ENCODE measurements at regions not wholly inside any gene's neighbourhood (a gene's known extent, or its start where the extent isn't known, plus 50 kb on each side); places are given as distances from the start of the nearest gene placed in this dataset.
"Not testable (repeated sequence)": the region's sequence is repeated elsewhere in the genome, so short reads cannot be mapped to it uniquely, and the experiment has no call there.

DNA sequence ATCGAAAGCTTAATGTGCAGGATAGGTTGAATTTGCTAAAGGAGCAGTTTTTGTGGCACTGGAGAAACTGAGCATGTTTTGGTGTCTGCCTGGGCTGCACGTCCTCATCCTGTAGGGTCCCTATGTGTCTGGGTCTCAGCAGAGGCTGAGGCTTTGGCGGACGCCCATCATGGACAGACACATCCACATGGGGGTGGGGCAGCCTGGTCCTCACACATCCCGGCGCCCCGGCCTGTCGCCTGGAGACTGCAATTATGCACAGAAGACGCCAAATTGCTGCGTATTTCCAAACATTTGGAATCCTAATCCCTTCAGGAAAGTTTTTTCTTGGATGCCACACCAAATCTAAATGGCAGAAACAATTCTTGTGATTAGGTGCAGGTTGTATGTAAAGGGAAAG, 128.2 kb upstream of the TWIST2 start:
- no peak overlapping the region for H3K9ac ChIP-seq (ENCODE audit: low read depth, low read length)
- H3K4me2 ChIP-seq (ENCODE audit: low read length): no peak overlapping the region
- H3K36me3 ChIP-seq (ENCODE audit: insufficient read depth, low read length): no peaks in the 10 kb centered on the region

DNA sequence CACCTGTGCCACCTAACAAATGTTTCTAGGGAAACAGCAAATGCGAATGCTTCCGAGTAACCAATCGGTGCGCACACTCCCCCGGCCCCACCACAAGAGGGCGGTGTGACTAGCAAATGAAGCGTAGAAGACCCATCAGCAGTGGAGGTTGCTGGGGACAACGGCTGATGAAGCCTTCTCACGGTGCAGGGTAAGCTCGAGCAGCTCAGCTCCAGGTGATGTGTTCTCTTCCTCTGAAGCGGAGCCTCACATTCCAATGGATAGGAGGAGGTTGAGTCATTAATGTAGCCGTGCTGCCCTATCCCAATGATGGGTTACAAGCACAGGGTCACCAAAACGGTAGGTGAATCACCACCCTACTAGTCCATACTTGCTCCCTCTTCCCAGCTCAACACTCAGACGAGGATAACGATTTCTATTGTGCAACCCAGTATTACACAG, 127.6 kb upstream of the TWIST2 start:
- no peaks in the 10 kb centered on the region for H3K9me3 ChIP-seq (replicated peaks; ENCODE audit: low read length)
- peaks cover 23% of the 10 kb centered on the region for H3K27me3 ChIP-seq (ENCODE audit: control insufficient read depth, insufficient read depth, low read length)
- no peak overlapping the region for H3K4me3 ChIP-seq (ENCODE audit: low read length)
- no peaks in the 10 kb centered on the region for H3K36me3 ChIP-seq (ENCODE audit: insufficient read depth, low read length)
- no peak overlapping the region for H3K9ac ChIP-seq (ENCODE audit: low read depth, low read length)
- H3K4me1 ChIP-seq (ENCODE audit: control insufficient read depth, insufficient read depth, low read length): no peaks in the 10 kb centered on the region
- no peak overlapping the region for H3K4me2 ChIP-seq (ENCODE audit: low read length)

More for the DNA sequence above, 128.2 kb upstream of the TWIST2 start:
- no peak overlapping the region for H3K4me3 ChIP-seq (ENCODE audit: low read length)
- no peaks in the 10 kb centered on the region for H3K4me1 ChIP-seq (ENCODE audit: control insufficient read depth, insufficient read depth, low read length)
- H3K9me3 ChIP-seq (replicated peaks; ENCODE audit: low read length): no peaks in the 10 kb centered on the region
- H3K27me3 ChIP-seq (ENCODE audit: control insufficient read depth, insufficient read depth, low read length): peaks cover 17% of the 10 kb centered on the region

DNA sequence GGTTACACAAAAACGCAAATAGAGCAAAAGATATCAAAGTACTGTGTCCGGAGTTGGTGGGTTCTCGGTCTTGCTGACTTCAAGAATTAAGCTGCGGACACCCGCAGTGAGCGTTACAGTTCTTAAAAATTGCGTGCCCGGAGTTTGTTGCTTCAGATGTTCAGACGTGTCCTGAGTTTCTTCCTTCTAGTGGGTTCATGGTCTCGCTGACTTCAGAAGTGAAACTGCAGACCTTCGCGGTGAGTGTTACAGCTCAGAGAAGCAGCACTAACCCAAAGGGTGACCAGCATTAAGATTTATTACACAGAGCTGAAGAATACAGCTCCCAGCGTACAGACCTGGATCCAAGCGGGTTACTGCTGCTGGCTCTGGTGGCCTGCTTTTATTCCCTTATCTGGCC, 125.7 kb upstream of the TWIST2 start:
- Histone ChIP-seq H3K4me3 (ENCODE audit: low read length) (no peak overlapping the region), H3K4me1 (ENCODE audit: control insufficient read depth, insufficient read depth, low read length) (no peaks in the 10 kb centered on the region), H3K9me3 (replicated peaks; ENCODE audit: low read length) (no peaks in the 10 kb centered on the region), H3K4me2 (ENCODE audit: low read length) (no peak overlapping the region), H3K9ac (ENCODE audit: low read depth, low read length) (no peak overlapping the region), H3K36me3 (ENCODE audit: insufficient read depth, low read length) (no peaks in the 10 kb centered on the region), H3K27me3 (ENCODE audit: control insufficient read depth, insufficient read depth, low read length) (peaks cover 16% of the 10 kb centered on the region)

DNA sequence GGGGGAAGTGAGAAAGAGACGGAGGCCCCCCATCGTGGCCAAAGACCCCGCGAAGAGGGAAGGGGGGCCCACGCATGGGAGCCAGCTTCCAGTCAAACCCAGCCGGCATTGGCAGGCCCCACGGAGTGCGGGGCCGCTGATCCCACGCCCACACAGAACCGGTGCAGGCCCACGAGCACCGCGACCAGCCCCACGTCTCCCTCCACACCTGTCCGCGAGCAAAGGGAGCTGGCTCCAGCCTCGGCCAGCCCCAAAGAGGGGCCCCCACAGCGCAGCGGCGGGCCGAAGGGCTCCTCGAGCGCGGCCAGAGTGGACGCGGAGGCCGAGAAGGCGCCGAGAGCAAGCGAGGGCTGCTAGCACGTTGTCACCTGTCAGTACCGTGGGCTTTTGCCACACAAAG, 125.0 kb upstream of the TWIST2 start:
- H3K4me3 ChIP-seq (ENCODE audit: low read length): no peak overlapping the region
- H3K9me3 ChIP-seq (replicated peaks; ENCODE audit: low read length): no peaks in the 10 kb centered on the region
- peaks cover 3% of the 10 kb centered on the region for H3K4me1 ChIP-seq (ENCODE audit: control insufficient read depth, insufficient read depth, low read length)
- no peaks in the 10 kb centered on the region for H3K36me3 ChIP-seq (ENCODE audit: insufficient read depth, low read length)
- H3K9ac ChIP-seq (ENCODE audit: low read depth, low read length): no peak overlapping the region
- peaks cover 18% of the 10 kb centered on the region for H3K27me3 ChIP-seq (ENCODE audit: control insufficient read depth, insufficient read depth, low read length)
- H3K4me2 ChIP-seq (ENCODE audit: low read length): no peak overlapping the region

DNA sequence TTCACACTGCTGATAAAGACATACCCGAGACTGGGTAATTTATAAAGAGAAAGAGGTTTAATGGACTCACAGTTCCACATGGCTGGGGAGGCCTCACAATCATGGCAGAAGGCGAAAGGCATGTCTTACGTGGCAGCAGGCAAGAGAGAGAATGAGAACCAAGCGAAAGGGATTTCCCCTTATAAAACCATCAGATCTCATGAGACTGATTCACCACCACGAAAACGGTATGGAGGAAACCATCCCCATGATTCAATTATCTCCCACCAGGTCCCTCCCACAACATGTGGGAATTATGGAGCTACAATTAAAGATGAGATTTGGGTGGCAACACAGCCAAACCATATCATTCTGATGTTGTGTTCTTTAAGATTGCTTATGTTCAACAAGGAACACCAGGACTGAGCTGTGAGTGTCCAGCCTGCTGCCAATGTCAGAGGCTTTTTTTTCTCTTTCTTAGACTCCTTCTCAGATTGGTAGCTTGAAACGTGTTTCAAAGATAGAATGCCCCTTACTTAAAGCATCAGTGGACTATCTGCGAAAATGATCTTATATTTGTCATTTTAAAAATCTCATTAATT, 124.1 kb upstream of the TWIST2 start:
- not testable (repeated sequence) for H3K4me2 ChIP-seq (ENCODE audit: low read length); H3K4me3 ChIP-seq (ENCODE audit: low read length); H3K9ac ChIP-seq (ENCODE audit: low read depth, low read length); H3K36me3 ChIP-seq (ENCODE audit: insufficient read depth, low read length); H3K4me1 ChIP-seq (ENCODE audit: control insufficient read depth, insufficient read depth, low read length); H3K9me3 ChIP-seq (replicated peaks; ENCODE audit: low read length)
- H3K27me3 ChIP-seq (ENCODE audit: control insufficient read depth, insufficient read depth, low read length): peaks cover 20% of the 10 kb centered on the region

DNA sequence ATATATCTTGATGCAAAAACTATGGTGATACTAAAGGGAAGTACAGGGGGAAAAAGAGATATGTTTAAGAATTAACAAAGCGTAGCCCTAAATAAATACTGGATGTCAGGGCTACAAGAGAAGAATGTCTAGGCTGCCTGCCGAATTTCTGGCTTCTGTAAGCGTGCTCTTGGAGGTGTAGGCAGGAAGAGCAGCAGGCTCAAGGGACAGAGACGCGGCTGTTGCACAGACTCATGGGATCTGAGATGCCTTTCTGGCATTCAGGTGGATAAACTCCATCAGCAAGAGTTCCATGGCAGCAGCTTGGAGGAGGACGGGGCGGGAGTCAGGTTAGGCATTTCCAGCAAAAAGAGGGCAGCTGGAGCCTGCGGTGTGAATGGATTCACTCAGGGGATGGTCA, 123.2 kb upstream of the TWIST2 start:
- Histone ChIP-seq H3K4me2 (ENCODE audit: low read length) (no peak overlapping the region), H3K9ac (ENCODE audit: low read depth, low read length) (no peak overlapping the region), H3K4me1 (ENCODE audit: control insufficient read depth, insufficient read depth, low read length) (peaks cover 10% of the 10 kb centered on the region), H3K27me3 (ENCODE audit: control insufficient read depth, insufficient read depth, low read length) (peaks cover 15% of the 10 kb centered on the region), H3K9me3 (replicated peaks; ENCODE audit: low read length) (no peaks in the 10 kb centered on the region), H3K4me3 (ENCODE audit: low read length) (no peak overlapping the region), H3K36me3 (ENCODE audit: insufficient read depth, low read length) (no peaks in the 10 kb centered on the region)

DNA sequence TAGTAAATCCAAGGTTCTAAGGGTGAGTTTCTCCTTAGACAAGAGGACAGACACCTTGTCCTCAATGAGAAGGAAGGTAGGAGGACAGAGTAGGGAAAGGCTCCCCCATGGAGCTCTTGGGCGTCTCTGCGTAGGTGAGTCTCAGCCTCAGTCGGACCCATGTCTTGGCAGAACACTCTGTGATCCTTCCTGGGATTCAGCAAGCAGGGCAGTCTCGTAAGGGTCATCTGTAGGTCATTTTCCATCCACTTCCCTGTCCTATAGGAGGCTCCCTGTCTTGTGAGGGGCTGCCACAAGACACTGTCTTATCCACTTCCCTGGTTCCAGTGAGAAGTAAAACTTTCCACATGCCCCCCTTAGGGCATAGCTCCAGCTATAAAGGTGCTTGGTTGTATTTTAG, 122.6 kb upstream of the TWIST2 start:
- Histone ChIP-seq H3K4me3 (ENCODE audit: low read length) (no peak overlapping the region), H3K4me2 (ENCODE audit: low read length) (no peak overlapping the region), H3K4me1 (ENCODE audit: control insufficient read depth, insufficient read depth, low read length) (peaks cover 10% of the 10 kb centered on the region), H3K9me3 (replicated peaks; ENCODE audit: low read length) (no peaks in the 10 kb centered on the region), H3K36me3 (ENCODE audit: insufficient read depth, low read length) (no peaks in the 10 kb centered on the region), H3K9ac (ENCODE audit: low read depth, low read length) (no peak overlapping the region), H3K27me3 (ENCODE audit: control insufficient read depth, insufficient read depth, low read length) (peaks cover 13% of the 10 kb centered on the region)

DNA sequence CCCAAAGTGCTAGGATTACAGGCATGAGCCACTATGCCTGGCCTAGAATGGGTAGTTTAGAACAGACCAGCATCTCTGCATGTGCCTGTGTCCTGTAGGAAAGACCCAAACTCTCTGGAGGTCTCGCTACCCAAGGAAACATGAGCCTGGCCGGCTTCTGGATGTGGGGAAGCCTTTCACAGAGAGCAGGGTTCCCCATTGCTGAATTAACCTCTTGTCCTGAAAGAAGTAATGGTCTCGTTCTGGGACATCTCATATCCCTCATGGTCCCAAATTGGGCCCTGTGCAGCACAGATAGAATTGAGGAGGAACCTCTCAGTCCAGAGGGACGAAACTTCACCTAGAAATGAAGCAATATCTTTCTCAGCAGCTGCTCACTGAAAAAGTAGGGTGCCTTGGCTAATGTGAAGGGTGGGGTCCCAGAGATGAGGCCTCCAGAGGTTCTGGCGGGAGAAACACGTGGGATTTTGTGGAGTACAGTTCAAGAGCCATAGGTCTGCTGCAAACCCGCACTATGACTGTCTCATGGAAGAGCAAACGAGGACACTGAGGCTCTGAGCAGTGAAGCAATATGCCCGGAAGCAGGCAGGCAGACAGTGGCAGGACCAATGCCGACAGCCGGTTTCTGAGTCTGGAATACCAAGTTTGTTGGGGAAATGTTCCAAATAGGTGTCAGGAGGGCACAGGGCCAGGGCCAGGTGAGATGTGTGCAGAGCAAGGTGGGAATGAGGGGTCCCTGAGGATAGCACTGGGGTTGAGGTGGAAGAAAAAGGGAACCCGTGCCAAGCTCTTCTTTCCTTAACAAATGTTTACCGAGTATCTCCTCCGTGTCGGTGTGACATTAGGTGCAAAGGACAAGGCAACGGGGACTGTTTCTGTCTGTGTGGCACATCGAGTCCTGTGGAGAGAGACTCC, 121.0 kb upstream of the TWIST2 start:
- Histone ChIP-seq H3K27me3 (ENCODE audit: control insufficient read depth, insufficient read depth, low read length) (peaks cover 15% of the 10 kb centered on the region), H3K4me2 (ENCODE audit: low read length) (no peak overlapping the region), H3K9me3 (replicated peaks; ENCODE audit: low read length) (no peaks in the 10 kb centered on the region), H3K36me3 (ENCODE audit: insufficient read depth, low read length) (no peaks in the 10 kb centered on the region), H3K4me1 (ENCODE audit: control insufficient read depth, insufficient read depth, low read length) (peaks cover 10% of the 10 kb centered on the region), H3K9ac (ENCODE audit: low read depth, low read length) (no peak overlapping the region), H3K4me3 (ENCODE audit: low read length) (no peak overlapping the region)

DNA sequence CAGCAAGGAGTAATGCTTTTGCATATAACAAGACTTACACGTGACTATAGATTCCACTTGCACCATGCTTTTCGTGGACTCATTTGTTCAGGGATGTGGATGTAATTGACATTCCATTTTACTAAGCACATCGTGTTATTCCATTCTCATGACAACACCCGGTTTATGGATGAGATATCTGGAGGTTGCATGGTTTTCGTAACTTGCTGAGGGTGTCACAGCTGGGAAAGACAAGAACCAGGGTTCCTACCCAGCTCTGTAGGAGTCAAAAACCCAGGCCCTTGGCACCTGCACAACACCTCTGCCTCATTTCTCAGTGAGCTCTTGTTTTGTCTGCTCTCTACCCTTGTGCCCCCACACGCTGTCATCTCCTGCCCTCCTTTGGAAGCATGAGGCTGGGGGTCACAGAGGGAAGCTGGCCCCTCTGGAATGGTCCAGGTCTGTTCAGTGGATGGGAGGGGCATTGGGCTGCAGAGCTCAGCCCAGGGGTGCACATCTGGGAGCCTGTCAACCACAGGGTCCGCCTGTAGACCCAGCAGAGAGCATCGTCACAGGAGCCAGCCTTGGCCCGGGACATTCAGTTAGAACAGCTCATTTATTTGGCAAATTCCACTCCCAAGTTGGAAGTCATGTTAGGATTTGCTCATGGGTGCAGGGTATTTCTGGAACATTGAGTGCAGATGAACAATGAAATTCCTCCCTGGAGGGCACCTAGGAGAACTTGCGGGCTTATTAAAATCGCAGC, 120.1 kb upstream of the TWIST2 start:
- Histone ChIP-seq H3K9ac (ENCODE audit: low read depth, low read length) (no peak overlapping the region), H3K36me3 (ENCODE audit: insufficient read depth, low read length) (no peaks in the 10 kb centered on the region), H3K4me1 (ENCODE audit: control insufficient read depth, insufficient read depth, low read length) (peaks cover 10% of the 10 kb centered on the region), H3K9me3 (replicated peaks; ENCODE audit: low read length) (no peaks in the 10 kb centered on the region), H3K27me3 (ENCODE audit: control insufficient read depth, insufficient read depth, low read length) (peaks cover 15% of the 10 kb centered on the region), H3K4me2 (ENCODE audit: low read length) (no peak overlapping the region), H3K4me3 (ENCODE audit: low read length) (no peak overlapping the region)

DNA sequence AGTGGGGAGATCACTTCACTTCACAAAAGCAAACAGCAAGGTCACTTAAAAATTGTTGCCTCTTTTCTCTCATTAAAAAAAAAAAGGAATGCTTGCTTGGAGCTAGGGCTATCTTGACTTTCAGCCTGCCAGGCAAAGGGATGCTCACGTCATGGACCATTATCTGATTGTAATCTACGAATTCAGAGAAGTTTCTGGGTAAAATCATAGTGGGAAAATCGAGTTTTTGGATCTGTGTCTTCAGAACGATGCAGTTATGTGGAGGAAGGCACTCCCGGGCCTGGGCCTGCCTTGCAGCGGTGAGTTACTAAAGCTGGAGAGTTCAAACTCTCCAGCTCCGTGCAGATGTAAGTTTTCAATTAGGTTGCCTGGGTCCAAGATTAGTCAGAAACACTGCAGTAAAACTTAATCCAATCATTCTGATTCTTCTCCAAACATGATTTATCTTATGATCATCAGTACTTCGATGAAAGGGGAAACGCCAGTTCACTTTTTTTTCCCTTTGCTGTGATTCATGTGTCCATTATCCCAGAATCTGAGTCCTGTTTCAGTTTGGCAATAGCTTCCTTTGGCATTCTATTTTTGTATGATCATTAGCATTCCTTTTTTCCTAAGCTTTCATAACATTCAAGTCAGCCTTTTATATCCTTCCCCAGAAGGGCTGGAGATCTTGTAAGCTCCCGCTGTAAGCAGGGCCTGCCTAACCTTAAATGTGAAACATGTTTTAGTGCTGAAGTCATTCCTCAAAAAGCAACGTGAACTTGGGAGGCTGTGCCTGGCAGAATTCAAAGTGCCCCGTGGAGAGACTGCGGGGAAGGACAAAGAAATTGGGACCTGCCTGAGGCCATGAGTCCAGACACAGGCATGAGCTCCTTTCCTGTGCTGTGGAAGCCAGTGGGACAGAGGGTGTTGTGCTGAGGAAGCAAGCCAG, 119.3 kb upstream of the TWIST2 start:
- H3K9me3 ChIP-seq (replicated peaks; ENCODE audit: low read length): no peaks in the 10 kb centered on the region
- no peak overlapping the region for H3K4me2 ChIP-seq (ENCODE audit: low read length)
- peaks cover 15% of the 10 kb centered on the region for H3K27me3 ChIP-seq (ENCODE audit: control insufficient read depth, insufficient read depth, low read length)
- no peak overlapping the region for H3K9ac ChIP-seq (ENCODE audit: low read depth, low read length)
- peaks cover 10% of the 10 kb centered on the region for H3K4me1 ChIP-seq (ENCODE audit: control insufficient read depth, insufficient read depth, low read length)
- no peaks in the 10 kb centered on the region for H3K36me3 ChIP-seq (ENCODE audit: insufficient read depth, low read length)
- H3K4me3 ChIP-seq (ENCODE audit: low read length): no peak overlapping the region
